ENCODE measurements at regions not wholly inside any gene's neighbourhood (a gene's known extent, or its start where the extent isn't known, plus 50 kb on each side); places are given as distances from the start of the nearest gene placed in this dataset.

- Mint-ChIP-seq H3K9me3 (peaks cover 0 to 4% (median 2%) of the 10 kb centered on the region in 5 donors), H3K27me3 (peaks cover 7% of the 10 kb centered on the region in 2 donors), H3K4me3 (no peak overlapping the region), H3K27ac (no peak overlapping the region), H3K4me1 (no peaks in the 10 kb centered on the region), H3K36me3 (no peaks in the 10 kb centered on the region)
- H3K27ac ChIP-seq (ENCODE audit: low read depth, low read length): no peak overlapping the region
- H3K4me1 ChIP-seq (ENCODE audit: insufficient read depth, low read length): no peaks in the 10 kb centered on the region
- CTCF ChIA-PET: no interaction called here
- H3K27me3 ChIP-seq (ENCODE audit: insufficient read depth, low read length, poor library complexity, severe bottlenecking): no peaks in the 10 kb centered on the region
- H3K9me3 ChIP-seq (ENCODE audit: low read length): no peaks in the 10 kb centered on the region
- no peaks in the 10 kb centered on the region for H3K36me3 ChIP-seq (ENCODE audit: insufficient read depth, low read length)
- no peak for DNase-seq
- no peak overlapping the region for H3K4me3 ChIP-seq (ENCODE audit: low read length)
- POLR2A ChIA-PET: no interaction called here
Measured at GRCh38 chr5:60546207-60546606, 153.8 kb downstream of the DEPDC1B start.

DNA sequence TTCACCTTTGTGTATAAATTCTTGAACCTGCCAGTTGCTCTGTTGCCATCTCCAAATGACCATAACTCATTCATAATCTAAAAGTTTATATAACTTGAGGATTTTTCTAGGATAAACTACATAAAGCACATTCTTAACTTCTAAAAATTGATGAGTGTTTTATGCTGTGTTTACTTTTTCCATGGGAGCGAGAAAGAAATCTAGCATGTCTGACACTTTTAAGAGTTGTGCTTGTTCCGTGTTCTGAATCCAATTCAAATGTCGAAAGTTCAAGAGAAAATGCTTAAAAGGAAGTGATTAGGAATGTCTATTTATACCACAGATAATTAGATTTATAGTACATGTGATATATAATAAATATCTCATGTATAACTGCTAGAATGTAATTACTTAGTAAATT lies 154.4 kb downstream of the DEPDC1B start:
- Histone ChIP-seq H3K9me3 (ENCODE audit: low read length) (no peaks in the 10 kb centered on the region), H3K4me3 (ENCODE audit: low read length) (no peak overlapping the region), H3K27me3 (ENCODE audit: insufficient read depth, low read length, poor library complexity, severe bottlenecking) (no peaks in the 10 kb centered on the region), H3K4me1 (ENCODE audit: insufficient read depth, low read length) (no peaks in the 10 kb centered on the region), H3K36me3 (ENCODE audit: insufficient read depth, low read length) (no peaks in the 10 kb centered on the region), H3K27ac (ENCODE audit: low read depth, low read length) (no peak overlapping the region)
- POLR2A ChIA-PET: no interaction called here
- Mint-ChIP-seq H3K4me3 (no peak overlapping the region), H3K27me3 (peaks cover 7% of the 10 kb centered on the region in 2 donors), H3K36me3 (no peaks in the 10 kb centered on the region), H3K27ac (no peak overlapping the region), H3K9me3 (peaks cover 0 to 4% (median 2%) of the 10 kb centered on the region in 5 donors), H3K4me1 (no peaks in the 10 kb centered on the region)
- DNase-seq: no peak
- CTCF ChIA-PET: no interaction called here

- no peaks in the 10 kb centered on the region for H3K36me3 ChIP-seq (ENCODE audit: insufficient read depth, low read length)
- H3K27ac Mint-ChIP-seq: no peak overlapping the region
- CTCF ChIA-PET: no interaction called here
- peaks cover 6 to 7% of the 10 kb centered on the region in 2 donors for H3K27me3 Mint-ChIP-seq
- DNase-seq: no peak
- H3K36me3 Mint-ChIP-seq: no peaks in the 10 kb centered on the region
- no peaks in the 10 kb centered on the region for H3K27me3 ChIP-seq (ENCODE audit: insufficient read depth, low read length, poor library complexity, severe bottlenecking)
- no peaks in the 10 kb centered on the region for H3K9me3 ChIP-seq (ENCODE audit: low read length)
- peaks cover 0 to 5% (median 2%) of the 10 kb centered on the region in 5 donors for H3K9me3 Mint-ChIP-seq
- no peak overlapping the region for H3K27ac ChIP-seq (ENCODE audit: low read depth, low read length)
- no peaks in the 10 kb centered on the region for H3K4me1 ChIP-seq (ENCODE audit: insufficient read depth, low read length)
- H3K4me3 ChIP-seq (ENCODE audit: low read length): no peak overlapping the region
- POLR2A ChIA-PET: no interaction called here
- H3K4me3 Mint-ChIP-seq: no peak overlapping the region
- H3K4me1 Mint-ChIP-seq: no peaks in the 10 kb centered on the region
Measured at GRCh38 chr5:60544142-60544541, 155.8 kb downstream of the DEPDC1B start.

- H3K4me1 ChIP-seq (ENCODE audit: insufficient read depth, low read length): no peaks in the 10 kb centered on the region
- H3K27ac ChIP-seq (ENCODE audit: low read depth, low read length): no peak overlapping the region
- CTCF ChIA-PET: no interaction called here
- peaks cover 6 to 7% of the 10 kb centered on the region in 2 donors for H3K27me3 Mint-ChIP-seq
- POLR2A ChIA-PET: no interaction called here
- H3K9me3 Mint-ChIP-seq: peaks cover 0 to 5% (median 2%) of the 10 kb centered on the region in 5 donors
- H3K4me3 Mint-ChIP-seq: no peak overlapping the region
- no peaks in the 10 kb centered on the region for H3K27me3 ChIP-seq (ENCODE audit: insufficient read depth, low read length, poor library complexity, severe bottlenecking)
- no peaks in the 10 kb centered on the region for H3K4me1 Mint-ChIP-seq
- H3K27ac Mint-ChIP-seq: no peak overlapping the region
- H3K36me3 ChIP-seq (ENCODE audit: insufficient read depth, low read length): no peaks in the 10 kb centered on the region
- no peak overlapping the region for H3K4me3 ChIP-seq (ENCODE audit: low read length)
- H3K9me3 ChIP-seq (ENCODE audit: low read length): no peaks in the 10 kb centered on the region
- no peak for DNase-seq
- no peaks in the 10 kb centered on the region for H3K36me3 Mint-ChIP-seq
Measured at GRCh38 chr5:60541980-60542379, 158.0 kb downstream of the DEPDC1B start.

- H3K27ac ChIP-seq (ENCODE audit: low read depth, low read length): no peak overlapping the region
- no peaks in the 10 kb centered on the region for H3K36me3 ChIP-seq (ENCODE audit: insufficient read depth, low read length)
- no peaks in the 10 kb centered on the region for H3K27me3 ChIP-seq (ENCODE audit: insufficient read depth, low read length, poor library complexity, severe bottlenecking)
- ChIA-PET POLR2A (no interaction called here), CTCF (no interaction called here)
- H3K9me3 Mint-ChIP-seq: peaks cover 0 to 5% (median 2%) of the 10 kb centered on the region in 5 donors
- no peak overlapping the region for H3K4me3 Mint-ChIP-seq
- H3K27me3 Mint-ChIP-seq: peaks cover 6 to 7% of the 10 kb centered on the region in 2 donors
- H3K4me3 ChIP-seq (ENCODE audit: low read length): no peak overlapping the region
- no peaks in the 10 kb centered on the region for H3K4me1 ChIP-seq (ENCODE audit: insufficient read depth, low read length)
- no peaks in the 10 kb centered on the region for H3K4me1 Mint-ChIP-seq
- peak in 1 of 5 donors; percentile 20 for DNase-seq
- no peaks in the 10 kb centered on the region for H3K36me3 Mint-ChIP-seq
- no peaks in the 10 kb centered on the region for H3K9me3 ChIP-seq (ENCODE audit: low read length)
- no peak overlapping the region for H3K27ac Mint-ChIP-seq
Measured at GRCh38 chr5:60540856-60541805, 158.8 kb downstream of the DEPDC1B start.

- H3K4me1 ChIP-seq (ENCODE audit: insufficient read depth, low read length): no peaks in the 10 kb centered on the region
- Mint-ChIP-seq H3K27ac (no peak overlapping the region), H3K4me1 (no peaks in the 10 kb centered on the region), H3K4me3 (no peak overlapping the region), H3K9me3 (peaks cover 0 to 5% (median 2%) of the 10 kb centered on the region in 5 donors), H3K27me3 (peaks cover 6 to 7% of the 10 kb centered on the region in 2 donors), H3K36me3 (no peaks in the 10 kb centered on the region)
- H3K9me3 ChIP-seq (ENCODE audit: low read length): no peaks in the 10 kb centered on the region
- peak in 2 of 5 donors; percentile 6 to 21 for DNase-seq
- no peaks in the 10 kb centered on the region for H3K27me3 ChIP-seq (ENCODE audit: insufficient read depth, low read length, poor library complexity, severe bottlenecking)
- CTCF ChIA-PET: no interaction called here
- H3K36me3 ChIP-seq (ENCODE audit: insufficient read depth, low read length): no peaks in the 10 kb centered on the region
- POLR2A ChIA-PET: no interaction called here
- no peak overlapping the region for H3K4me3 ChIP-seq (ENCODE audit: low read length)
- H3K27ac ChIP-seq (ENCODE audit: low read depth, low read length): no peak overlapping the region
Measured at GRCh38 chr5:60538955-60539866, 160.8 kb downstream of the DEPDC1B start.

DNA sequence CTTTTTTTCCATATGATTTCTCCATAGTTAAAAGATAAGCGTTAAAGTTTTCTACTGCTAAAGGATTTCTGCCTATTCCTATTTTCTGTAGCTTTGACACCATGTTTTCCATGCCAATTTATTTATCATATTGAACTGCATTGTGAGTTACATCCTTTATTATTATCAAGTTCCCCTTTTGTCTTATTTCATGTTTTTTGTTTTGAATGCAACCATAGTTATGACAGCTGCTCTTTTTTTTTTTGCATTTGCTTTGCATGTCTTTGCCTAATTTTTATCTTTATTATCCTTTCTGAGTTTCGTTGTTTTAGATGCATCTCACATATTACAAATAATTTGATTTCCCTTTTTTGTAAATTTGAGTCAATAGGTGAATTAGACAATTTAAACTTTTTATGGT lies 161.5 kb downstream of the DEPDC1B start:
- no peaks in the 10 kb centered on the region for H3K4me1 Mint-ChIP-seq
- peaks cover 0 to 5% (median 2%) of the 10 kb centered on the region in 5 donors for H3K9me3 Mint-ChIP-seq

DNA sequence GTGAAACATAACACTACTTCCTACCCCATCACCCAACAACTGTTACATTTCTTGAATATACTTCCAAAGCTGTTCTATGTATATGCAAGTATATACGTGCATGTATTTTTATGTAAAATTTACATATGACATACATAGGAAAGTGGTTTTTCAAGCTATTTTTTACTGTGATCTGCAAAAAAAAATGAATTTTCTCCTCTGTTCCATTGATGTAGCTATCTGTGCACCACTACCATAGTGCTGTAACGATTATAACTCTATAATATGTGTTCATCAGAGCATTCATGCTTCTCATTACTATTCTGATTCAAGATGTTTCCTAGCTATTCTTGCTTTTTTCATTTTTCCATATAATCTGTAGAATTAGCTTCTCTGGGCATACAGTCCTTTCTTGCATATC lies 164.0 kb downstream of the DEPDC1B start:
- Mint-ChIP-seq H3K4me1 (no peaks in the 10 kb centered on the region), H3K27me3 (peaks cover 0 to 1% of the 10 kb centered on the region in 2 donors), H3K36me3 (no peaks in the 10 kb centered on the region), H3K4me3 (no peak overlapping the region), H3K27ac (no peak overlapping the region), H3K9me3 (peaks cover 0 to 4% (median 0%) of the 10 kb centered on the region in 5 donors)
- ChIA-PET CTCF (no interaction called here), POLR2A (no interaction called here)
- no peaks in the 10 kb centered on the region for H3K9me3 ChIP-seq (ENCODE audit: low read length)
- H3K27me3 ChIP-seq (ENCODE audit: insufficient read depth, low read length, poor library complexity, severe bottlenecking): no peaks in the 10 kb centered on the region
- no peak overlapping the region for H3K27ac ChIP-seq (ENCODE audit: low read depth, low read length)
- H3K36me3 ChIP-seq (ENCODE audit: insufficient read depth, low read length): no peaks in the 10 kb centered on the region
- no peaks in the 10 kb centered on the region for H3K4me1 ChIP-seq (ENCODE audit: insufficient read depth, low read length)
- H3K4me3 ChIP-seq (ENCODE audit: low read length): no peak overlapping the region
- DNase-seq: no peak

More for the DNA sequence above, 161.5 kb downstream of the DEPDC1B start:
- H3K27me3 ChIP-seq (ENCODE audit: insufficient read depth, low read length, poor library complexity, severe bottlenecking): no peaks in the 10 kb centered on the region
- H3K27ac ChIP-seq (ENCODE audit: low read depth, low read length): no peak overlapping the region
- H3K4me3 ChIP-seq (ENCODE audit: low read length): no peak overlapping the region
- no peak for DNase-seq
- peaks cover 4 to 6% of the 10 kb centered on the region in 2 donors for H3K27me3 Mint-ChIP-seq
- no peaks in the 10 kb centered on the region for H3K36me3 ChIP-seq (ENCODE audit: insufficient read depth, low read length)
- H3K36me3 Mint-ChIP-seq: no peaks in the 10 kb centered on the region
- H3K9me3 ChIP-seq (ENCODE audit: low read length): no peaks in the 10 kb centered on the region
- ChIA-PET POLR2A (no interaction called here), CTCF (no interaction called here)
- no peaks in the 10 kb centered on the region for H3K4me1 ChIP-seq (ENCODE audit: insufficient read depth, low read length)
- H3K4me3 Mint-ChIP-seq: no peak overlapping the region
- H3K27ac Mint-ChIP-seq: no peak overlapping the region
